ENCODE measurements at regions not wholly inside any gene's neighbourhood (a gene's known extent, or its start where the extent isn't known, plus 50 kb on each side); places are given as distances from the start of the nearest gene placed in this dataset.

DNA sequence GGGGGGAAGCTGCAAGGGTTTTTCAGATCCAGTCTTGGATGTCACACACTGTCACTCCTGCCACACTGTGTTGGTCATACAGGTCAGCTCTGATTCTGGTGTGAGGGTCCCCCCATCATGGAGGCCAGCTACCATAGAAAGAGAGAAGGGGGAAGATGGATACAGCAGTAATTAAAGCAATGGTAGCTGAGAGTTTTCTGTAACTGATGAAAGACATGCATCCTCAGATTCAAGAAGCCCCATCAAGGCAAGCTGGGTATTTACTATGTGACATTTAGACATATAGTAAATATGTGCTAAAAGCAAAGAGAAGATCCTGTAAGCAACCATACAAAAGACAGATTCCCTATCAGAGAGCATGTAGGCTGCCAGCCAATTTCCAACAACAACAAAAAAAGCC, 110.9 kb upstream of the COL5A1 start:
- TF ChIP-seq POLR2A (IDR thresholded peaks at IDR 0.05), result no peak
- TF ChIP-seq, protein P1, sequence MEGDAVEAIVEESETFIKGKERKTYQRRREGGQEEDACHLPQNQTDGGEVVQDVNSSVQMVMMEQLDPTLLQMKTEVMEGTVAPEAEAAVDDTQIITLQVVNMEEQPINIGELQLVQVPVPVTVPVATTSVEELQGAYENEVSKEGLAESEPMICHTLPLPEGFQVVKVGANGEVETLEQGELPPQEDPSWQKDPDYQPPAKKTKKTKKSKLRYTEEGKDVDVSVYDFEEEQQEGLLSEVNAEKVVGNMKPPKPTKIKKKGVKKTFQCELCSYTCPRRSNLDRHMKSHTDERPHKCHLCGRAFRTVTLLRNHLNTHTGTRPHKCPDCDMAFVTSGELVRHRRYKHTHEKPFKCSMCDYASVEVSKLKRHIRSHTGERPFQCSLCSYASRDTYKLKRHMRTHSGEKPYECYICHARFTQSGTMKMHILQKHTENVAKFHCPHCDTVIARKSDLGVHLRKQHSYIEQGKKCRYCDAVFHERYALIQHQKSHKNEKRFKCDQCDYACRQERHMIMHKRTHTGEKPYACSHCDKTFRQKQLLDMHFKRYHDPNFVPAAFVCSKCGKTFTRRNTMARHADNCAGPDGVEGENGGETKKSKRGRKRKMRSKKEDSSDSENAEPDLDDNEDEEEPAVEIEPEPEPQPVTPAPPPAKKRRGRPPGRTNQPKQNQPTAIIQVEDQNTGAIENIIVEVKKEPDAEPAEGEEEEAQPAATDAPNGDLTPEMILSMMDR (IDR thresholded peaks at IDR 0.05), result no peak
